HG03103 (cell line): ENCODE measurements at regions not wholly inside any gene's neighbourhood (a gene's known extent, or its start where the extent isn't known, plus 50 kb on each side); places are given as distances from the start of the nearest gene placed in this dataset.

ENCODE experiments used
- ATAC-seq: cut with Tn5 transposase; IDR thresholded peaks from one replicate; pipeline ENCODE4 v1.9.1; 2021; ENCODE audit warnings: low read depth; ENCODE audit not compliant: unreplicated experiment

DNA sequence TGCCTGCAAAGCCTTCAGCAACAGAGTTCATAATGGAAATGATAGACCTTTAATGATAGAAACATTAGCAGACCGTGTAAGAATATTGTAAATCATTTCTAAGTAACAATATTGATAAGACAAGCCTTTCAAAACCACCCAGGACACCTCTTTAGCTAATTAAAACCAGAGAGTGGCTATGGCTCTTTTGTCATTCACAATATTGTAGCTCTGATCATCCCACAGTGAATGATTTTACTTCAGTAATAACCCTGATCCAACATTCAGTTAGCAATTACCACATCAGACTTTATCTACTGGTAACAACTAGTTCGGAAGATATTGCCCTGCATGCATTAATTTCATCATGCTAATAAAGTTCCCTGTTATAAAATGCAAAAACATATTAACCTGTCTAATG lies 432.6 kb downstream of the DTWD2 start:
- ATAC-seq, result no peak

DNA sequence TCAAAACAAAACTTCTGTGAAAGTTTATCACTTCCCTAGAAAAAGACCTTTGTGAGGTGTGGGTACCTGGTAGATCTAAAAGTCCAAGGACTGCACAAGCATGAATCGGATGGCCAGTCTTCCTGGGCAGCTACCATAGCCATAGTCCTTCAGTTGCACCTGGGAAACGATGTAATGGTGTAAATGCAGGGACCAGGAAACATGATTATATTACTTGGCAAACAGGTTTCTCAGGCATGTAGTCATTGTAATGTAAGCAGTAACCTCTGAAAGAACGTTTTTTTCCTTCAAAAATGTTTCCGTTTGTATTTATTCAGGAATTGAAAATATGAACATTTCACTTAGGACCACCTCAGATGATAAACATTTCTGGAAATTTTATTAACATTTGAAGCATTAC lies 433.4 kb downstream of the DTWD2 start:
- no peak for ATAC-seq

DNA sequence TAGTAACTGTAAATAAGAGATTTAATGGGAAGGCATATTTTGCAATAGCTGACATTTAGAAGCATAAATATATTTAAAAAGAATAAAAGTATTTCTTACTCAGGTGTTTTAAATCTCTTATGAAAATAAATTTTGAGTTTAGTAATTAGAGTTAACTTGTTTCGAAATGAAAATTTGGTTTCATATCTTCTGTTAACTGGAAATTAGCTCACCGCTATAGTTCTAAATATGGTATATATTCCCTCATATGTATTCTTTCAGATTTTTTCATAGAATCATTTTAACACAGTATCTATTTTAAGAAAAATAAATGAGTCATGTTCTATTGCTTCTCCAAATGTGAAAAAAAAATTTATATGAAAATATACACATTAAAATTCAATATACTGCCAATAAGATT lies 434.1 kb downstream of the DTWD2 start:
- ATAC-seq, result no peak

DNA sequence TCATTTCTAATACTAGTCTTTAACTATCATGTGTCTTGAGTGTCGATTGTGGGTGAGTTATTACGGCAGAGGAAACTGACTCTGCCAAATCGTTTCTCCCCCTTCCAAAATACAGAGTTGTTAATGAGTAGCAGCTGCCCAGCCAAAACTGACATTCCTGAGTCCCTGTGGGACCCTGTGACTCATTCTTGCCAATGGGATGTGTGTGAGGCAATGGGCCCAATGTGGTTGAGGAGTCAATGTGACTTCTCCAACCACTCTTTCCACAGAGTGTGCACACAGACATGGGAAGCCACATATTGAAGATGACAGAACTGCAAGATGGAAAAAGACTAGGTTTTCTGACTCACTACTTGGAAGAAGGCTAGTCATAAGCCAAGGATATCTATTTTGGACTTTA lies 434.7 kb downstream of the DTWD2 start:
- ATAC-seq, result no peak

DNA sequence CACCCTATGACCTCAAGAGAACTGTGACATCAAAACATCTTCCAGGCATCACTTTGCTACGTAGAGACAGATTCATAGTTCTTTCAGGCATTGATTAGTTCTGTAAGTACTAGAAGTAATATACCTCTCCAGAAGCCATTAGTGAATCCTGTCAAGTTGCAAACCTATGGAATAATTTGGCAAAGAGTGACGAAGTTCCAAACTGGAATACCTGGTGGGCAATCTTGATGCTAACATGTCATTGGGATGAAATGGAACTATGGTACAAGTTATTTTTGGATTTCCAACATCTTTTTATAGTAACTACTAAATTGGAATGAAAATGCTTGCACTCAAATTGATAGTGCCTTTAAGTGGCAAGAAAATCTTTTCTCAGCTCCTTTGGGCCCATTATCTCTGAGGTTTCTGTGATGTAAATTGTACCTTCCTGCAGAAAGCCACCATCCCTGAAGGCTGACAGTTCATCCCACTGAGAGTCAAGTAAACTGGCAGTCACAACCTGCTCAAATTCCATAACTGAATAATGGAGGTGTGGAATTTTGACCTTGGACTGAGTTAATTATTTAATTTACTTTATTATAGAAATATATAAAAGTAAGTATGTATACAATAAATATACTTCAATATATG lies 435.5 kb downstream of the DTWD2 start:
- ATAC-seq, result no peak

DNA sequence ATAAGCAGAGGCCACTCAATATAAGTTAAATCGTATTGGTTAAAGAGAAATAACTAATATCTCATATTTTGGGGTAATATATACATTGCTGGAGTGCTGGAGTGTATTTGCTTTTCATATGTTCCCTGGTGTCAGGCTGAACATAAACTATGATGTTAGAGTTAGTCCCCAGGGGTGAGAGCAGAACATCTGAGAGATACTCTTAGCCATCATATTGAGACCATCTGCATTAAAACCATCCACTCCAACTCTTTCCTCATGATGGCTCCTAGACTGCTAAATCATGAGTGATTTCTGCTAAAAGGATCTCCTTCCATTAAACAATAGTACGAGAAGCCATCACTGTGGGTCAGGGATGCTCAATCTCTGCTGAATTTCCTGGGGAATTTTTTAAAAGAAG lies 436.2 kb downstream of the DTWD2 start:
- ATAC-seq, result no peak

DNA sequence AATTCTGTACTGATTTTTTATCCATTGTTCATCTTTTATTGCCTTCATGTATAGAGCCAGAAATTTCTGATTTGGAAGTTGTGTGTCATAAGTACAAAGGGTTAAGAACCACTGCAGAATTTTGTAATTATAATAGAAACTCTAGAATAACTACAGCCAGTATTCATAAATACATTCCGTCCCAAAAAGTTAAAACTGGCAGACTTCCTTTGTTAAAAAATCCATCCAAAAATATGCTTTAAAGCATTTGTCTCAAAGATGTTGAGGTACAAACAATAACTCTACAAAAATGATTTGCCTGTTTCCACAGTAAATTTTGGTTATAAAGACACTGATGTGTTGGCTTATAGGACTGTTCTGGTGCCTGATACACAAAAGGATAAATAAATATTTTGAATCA lies 436.6 kb downstream of the DTWD2 start:
- ATAC-seq, result no peak

DNA sequence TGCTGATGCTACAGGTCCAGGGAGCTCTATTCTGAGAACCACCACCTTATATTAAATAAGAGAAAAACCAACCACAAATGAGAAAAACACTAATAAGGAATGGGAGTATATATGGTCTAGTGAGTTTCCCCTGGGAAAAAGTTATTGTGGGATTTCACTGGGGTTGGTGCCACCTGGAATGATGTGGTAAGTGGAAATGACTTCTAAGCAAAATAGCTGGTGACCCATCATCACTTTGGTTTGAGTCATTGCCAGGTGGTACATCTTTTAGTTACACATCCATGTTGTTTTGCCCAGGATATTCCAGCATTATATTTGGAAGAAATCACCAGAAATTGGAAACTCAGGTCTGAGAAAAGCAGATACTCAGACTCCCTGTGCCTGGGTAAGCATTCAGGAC lies 437.3 kb downstream of the DTWD2 start:
- no peak for ATAC-seq

DNA sequence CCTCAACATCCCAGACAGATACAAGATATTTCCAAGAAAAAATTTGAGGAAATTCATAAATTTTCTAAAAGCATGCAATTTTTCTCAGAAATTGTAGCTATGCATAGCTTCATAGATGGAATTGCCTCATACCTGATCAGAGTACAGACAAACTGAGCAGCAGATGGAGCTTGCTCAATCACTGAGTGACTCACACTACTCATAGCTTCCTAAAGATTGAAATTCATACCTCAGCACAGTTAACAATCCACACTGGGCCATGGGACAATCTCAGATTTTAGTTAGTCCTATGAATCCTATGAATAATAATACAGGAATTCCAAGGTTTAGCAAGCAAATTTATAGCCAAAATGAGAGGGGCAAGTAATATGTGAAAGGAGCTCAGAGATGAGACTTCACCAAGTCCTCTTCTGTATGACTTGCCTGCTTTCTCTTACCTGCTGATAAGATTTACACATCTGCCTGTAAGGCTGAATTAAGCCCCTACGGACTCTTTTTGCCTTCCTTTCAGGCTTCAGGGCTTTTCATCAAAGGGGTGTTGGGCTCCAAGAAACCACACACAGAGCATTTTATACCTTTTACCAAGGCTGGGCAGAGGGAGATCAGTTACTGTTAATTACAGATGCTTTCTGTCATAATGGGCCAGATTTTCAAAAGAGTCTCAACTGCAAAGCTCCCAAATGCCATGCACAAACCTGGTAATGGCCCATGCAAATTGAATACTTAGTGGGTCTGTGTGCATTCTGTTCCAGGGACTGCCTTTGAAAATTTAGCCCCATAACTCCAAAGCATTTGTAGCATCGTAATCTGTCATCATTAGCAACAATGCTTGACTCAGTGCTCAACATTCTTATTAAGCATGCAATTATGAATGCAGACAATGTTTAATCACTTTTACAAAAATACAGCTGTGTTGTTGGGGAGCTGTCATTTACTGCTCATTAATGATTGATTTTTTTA lies 439.3 kb downstream of the DTWD2 start:
- ATAC-seq, result no peak

DNA sequence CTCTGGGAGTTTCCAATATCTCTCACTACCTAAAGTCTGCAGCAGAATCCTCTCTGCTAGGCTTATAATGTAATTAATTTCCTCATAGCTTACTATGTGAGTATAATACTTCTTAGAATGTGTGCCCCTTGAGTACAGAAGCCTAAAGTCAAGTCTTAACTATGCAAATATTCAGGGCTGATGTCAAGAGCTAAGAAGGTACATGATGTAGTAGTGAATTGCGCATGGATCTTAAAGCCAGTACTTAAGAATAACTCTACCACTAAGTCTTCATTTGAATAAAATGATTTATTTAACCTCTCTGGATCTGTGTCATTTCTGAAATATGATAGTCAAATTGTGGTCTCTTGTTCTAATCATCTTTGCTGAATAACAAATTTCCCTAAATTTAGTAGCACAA lies 442.9 kb downstream of the DTWD2 start:
- no peak for ATAC-seq

DNA sequence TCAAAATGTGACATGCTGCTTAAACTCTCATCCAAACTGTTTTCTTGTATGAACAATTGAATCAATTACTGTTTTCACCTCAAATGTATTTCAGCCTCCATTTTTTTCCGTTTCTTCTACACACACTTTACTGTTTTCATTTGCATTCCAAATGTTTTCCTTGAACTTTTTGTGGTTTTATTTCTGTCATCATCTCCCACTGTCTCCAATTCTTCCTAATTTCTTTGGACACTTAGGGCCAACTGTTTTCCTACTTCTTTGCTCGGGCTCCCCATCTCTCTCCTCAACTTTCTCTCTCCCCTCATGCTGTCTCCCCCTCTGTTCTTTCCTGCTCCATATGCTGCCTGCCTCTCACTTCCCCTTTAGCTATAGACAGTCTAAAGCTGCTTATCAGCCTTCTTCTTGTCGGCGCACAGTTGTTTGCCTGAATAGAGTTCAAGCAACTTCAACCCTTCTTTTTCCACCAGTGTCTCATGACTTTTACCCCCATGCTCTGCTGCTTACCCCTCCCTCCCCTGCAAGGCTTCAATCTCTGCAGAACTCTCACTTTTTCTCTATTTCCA lies 443.4 kb downstream of the DTWD2 start:
- no peak for ATAC-seq

DNA sequence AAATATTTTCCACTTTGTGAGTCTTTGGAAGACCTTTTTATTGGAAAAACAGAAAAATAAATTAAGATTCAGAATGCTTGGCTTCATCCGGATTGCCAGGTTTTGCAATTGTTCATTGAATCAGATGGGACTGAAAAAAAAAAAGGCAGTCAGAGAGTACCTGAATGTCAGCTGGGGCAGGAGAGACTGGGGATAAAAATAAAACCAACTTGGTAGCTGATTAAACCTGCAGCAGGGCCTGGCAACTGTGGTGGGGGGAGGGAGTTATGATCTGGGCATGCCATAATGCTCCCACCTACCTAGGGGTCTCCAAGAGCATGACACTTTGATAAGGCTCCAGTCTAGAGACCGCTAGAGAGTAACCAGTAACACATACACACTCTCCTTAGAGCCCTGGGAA lies 454.4 kb downstream of the DTWD2 start:
- ATAC-seq, result no peak

DNA sequence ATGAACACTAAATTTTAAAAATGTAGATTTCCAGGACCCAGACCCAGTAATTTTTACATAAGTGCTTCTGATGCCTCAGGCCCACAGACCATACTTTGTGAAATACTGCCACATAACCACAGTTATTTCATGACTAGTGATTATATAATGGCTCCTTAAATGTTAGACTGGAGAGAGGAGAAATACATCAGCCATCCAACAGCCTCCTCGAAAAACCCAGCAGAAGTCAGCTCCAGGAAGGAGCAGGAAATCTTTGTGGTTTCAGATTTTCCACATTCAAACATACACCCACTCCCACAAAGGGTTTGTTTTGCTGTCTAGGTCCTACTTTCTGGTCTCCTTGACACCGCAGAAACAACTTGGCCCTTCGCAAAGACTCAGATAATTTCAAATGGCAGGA lies 455.2 kb downstream of the DTWD2 start:
- no peak for ATAC-seq

DNA sequence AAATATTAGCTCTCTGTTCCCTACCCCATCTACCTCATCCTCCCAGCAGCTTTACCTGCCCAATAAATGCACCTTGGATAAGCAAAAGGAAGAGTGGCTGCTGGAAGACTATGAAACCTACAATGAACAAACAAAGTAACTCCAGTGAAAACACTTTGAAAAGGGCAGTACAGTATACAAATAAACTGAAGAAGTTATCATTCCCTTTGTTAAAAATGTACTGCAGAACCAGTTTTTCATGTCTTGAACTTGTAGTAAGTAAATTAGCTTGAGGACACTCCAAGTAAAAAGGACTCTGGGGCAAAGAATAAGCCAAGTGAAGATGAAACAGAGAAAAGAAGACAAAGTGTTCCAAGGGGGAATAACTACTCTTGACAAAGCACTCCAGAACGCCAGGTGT lies 457.1 kb downstream of the DTWD2 start:
- ATAC-seq, result no peak

DNA sequence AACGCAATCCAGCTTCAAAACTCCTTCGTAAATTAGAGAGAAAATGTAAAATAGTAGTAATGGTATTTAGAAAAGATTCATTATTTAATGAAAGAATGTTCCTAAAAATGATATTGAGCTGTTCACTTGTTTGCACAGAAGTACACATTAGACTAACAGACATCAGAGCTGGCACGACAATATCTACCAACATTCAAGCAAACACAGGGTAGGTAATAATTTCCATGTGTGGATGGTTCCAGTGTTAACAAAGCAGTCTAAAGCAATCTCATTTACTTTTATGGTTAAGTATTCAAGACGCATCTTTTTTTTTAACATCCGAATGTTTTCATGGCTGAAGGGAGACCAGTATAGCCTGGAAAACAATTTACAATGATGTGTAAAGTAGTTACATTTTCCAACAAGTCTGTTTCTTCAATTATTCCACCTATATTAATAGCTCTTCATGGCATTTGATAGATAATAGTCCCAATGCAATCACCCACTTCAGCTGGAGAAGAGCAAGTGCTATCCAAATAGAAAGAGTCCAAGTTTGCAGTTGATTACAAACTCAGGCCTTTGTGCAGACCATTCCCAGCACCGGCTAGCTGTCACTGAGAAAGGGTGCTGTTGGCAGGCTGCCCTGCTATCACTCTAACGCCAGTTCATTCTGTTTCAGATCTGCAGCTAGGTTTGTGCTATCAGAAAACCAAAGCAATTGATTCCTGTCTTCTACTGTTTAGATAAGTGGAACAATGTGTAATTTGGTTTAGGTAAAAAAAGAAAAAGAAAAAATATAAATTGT lies 458.8 kb downstream of the DTWD2 start:
- no peak for ATAC-seq

DNA sequence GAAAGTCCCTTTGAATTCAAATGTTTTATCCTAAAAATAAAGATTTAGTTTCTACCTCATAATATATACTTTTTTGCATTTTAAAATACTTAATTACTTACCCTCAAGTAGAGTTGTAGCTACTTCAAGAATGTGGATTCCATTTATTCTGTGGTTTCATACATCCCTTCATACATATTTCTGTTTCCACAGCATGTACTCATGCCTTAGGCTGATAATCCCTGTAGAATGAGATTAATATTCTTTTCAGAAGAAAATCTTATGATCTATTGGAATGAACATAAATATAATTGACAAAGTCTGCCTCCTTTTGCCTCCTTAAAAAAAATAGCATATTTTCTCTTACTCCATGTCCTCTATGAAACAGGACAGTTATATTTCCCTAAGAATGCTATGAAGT lies 465.7 kb downstream of the DTWD2 start:
- no peak for ATAC-seq

DNA sequence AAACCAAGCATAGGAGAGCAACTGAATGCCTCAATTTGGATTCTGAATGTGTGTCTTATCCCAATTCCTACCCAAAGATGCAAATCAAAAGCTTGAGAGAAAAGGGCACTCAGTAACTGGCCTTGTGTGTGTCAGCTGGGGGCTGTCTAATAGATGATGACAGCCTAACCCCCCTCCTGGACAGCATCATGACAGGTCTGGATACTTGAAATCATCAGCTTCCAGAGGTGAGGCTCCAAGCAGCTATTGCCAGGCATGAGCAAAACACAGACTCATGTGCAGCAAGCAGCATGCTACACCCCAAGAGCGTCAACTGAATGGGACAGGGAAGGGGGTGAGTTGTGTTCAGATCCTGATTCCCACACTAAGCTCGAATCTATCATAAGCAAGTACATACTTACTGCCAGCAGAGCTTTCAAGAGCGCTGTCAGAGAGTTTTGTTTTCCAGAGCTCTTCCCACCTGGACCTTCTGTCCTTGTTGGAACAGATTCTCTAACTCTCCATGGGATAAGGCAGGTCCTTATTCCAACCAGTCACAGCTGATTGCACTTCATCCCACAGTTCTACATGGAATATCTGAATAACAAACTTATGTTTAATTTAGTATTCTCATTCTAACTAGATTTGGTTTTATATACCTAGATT lies 467.5 kb downstream of the DTWD2 start:
- ATAC-seq, result no peak

DNA sequence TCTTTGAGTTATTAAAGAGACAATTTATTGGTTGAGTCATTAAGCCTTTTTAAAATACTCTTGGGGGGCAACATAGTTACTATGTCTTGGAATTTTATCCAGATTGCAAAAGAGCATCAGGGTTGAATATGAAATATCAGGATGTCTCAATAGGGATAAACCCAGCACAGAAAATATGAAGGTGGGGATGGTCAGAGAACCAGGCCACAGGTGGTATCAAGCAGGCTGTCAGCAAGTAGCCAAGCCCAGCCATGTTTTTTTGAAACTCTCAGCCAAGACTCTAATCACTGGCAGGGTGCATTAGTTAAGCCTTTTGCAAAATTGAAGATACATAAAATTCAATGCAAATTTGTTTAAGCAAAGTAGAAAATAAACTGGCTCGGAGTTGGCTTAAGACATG lies 468.9 kb downstream of the DTWD2 start:
- no peak for ATAC-seq

DNA sequence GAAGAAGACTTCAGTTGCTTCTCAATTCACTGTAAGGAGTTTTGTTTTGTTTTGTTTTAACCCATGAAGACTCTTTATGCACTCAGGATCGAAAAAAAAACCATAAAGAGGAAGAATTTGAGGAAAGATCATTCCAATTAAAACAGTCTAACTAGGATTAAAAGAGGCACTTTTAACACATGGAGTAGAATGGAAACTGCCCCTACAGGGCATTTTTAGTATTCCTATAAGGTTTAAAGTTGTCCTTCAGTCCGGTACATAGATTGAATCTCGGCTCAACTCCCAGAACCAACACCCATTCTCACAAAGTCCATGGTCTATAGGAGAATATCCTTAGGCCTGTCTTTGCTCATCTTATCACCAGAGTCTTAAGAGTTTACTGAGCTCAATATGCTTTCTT lies 469.6 kb downstream of the DTWD2 start:
- no peak for ATAC-seq

DNA sequence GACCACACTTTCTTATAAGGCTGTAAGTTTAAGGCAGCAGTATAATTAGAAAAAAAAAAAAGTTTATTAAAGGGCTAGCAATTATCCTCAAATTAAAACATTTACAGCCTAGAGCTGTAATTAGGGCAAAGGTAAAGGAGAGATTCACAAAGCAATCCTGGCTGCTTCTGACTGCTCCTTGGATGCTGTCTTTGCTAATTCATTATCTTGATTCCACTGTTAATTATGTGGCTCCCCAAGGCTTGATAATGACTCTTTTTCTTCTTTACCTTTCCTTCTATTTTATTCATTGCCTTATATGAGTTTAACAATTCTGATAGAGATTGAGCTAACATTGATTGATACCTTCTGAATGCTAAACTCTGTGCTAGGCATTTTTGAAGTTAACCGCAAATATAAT lies 476.5 kb downstream of the DTWD2 start:
- ATAC-seq, result no peak
